ENCODE measurements at regions not wholly inside any gene's neighbourhood (a gene's known extent, or its start where the extent isn't known, plus 50 kb on each side); places are given as distances from the start of the nearest gene placed in this dataset.

DNA sequence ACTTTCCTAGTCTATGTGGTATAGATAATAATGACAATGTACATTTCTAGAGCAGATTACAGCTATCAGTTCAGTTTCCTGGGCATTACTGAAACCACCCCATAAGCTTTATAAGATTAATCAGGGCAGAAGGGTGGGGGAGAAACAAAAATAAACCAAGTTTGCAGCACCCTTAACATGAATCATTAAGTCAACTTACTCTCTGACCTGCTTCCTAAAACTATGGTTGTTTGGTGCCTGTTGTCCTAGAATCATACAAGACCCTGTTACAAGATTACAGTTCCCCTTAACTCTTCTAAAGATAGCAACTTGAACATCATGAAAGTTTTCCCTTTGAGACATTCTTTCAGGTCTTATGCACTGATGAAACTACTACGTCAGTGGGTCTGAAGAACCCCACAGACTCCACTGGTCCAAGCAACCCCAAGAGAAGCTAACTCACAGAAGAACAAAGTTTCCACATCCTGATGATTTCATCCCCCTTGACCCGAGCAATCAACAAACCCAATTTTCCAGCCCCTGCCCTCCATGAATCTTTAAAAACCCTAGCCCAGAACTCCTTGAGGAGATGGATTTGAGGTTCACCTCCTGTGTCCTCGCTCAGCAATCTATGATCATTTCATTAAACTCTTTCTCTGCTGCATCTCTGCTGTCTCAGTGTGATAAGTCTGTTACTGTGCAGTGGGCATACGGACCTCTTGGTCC is 336.5 kb downstream of the FOXO1 start:
- H3K27ac Mint-ChIP-seq, result no peak overlapping the region
- H3K4me3 Mint-ChIP-seq (ENCODE audit: low read depth), result no peak overlapping the region
- DNase-seq (ENCODE audit: low spot score, unreplicated experiment), result no peak
- H3K9me3 Mint-ChIP-seq (ENCODE audit: low read depth), result peaks cover 7% of the 10 kb centered on the region
- peaks cover 6% of the 10 kb centered on the region for H3K4me1 Mint-ChIP-seq (ENCODE audit: low read depth)
- H3K36me3 Mint-ChIP-seq (ENCODE audit: insufficient read depth), result peaks cover 1% of the 10 kb centered on the region
- no peaks in the 10 kb centered on the region for H3K27me3 Mint-ChIP-seq
- TF ChIP-seq, protein P1, sequence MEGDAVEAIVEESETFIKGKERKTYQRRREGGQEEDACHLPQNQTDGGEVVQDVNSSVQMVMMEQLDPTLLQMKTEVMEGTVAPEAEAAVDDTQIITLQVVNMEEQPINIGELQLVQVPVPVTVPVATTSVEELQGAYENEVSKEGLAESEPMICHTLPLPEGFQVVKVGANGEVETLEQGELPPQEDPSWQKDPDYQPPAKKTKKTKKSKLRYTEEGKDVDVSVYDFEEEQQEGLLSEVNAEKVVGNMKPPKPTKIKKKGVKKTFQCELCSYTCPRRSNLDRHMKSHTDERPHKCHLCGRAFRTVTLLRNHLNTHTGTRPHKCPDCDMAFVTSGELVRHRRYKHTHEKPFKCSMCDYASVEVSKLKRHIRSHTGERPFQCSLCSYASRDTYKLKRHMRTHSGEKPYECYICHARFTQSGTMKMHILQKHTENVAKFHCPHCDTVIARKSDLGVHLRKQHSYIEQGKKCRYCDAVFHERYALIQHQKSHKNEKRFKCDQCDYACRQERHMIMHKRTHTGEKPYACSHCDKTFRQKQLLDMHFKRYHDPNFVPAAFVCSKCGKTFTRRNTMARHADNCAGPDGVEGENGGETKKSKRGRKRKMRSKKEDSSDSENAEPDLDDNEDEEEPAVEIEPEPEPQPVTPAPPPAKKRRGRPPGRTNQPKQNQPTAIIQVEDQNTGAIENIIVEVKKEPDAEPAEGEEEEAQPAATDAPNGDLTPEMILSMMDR (IDR thresholded peaks at IDR 0.05; ENCODE audit: unreplicated experiment), result no peak

DNA sequence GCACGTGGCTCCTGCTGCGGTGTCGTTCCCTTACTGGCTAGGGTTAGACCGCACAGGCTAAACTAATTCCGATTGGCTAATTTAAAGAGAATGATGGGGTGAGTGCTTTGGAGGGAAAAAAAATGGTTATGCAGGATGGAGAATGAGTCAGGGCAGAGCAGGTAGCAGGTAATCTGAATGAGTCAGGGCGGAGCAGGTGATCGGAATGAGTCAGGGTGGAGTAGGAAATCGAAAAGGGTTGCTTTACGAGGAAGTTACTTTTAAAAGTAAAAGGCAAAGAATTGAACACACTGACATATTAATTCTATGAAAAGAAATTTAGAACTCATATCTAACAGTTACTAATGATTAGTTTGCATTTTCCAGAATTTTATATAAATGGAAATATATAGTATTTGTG is 335.5 kb downstream of the FOXO1 start:
- Mint-ChIP-seq H3K27ac (no peak overlapping the region), H3K4me1 (ENCODE audit: low read depth) (peaks cover 9% of the 10 kb centered on the region), H3K27me3 (no peaks in the 10 kb centered on the region), H3K4me3 (ENCODE audit: low read depth) (no peak overlapping the region), H3K36me3 (ENCODE audit: insufficient read depth) (peaks cover 1% of the 10 kb centered on the region), H3K9me3 (ENCODE audit: low read depth) (no peaks in the 10 kb centered on the region)
- no peak for DNase-seq (ENCODE audit: low spot score, unreplicated experiment)
- TF ChIP-seq, protein P1 (IDR thresholded peaks at IDR 0.05; ENCODE audit: unreplicated experiment), result no peak

DNA sequence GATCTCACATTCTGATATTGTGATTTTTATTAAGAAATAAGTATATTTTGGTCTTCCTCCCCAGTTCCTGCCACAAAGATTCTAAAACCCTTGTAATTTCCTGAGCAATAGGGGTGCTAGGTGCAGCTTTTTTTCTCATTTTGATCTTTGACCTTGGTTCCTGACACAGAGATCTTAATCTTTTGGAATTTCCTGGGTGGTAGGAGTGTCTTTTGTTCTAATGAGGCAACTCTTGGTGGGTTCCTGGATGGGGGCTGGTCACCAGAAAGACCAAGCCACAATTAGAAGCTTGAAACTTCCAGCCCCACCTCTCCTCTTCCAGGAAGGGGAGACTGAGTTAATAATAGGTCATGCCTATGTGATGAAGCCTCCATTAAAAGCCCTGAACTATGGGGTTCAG is 334.6 kb downstream of the FOXO1 start:
- H3K27ac Mint-ChIP-seq, result no peak overlapping the region
- H3K4me1 Mint-ChIP-seq (ENCODE audit: low read depth), result peaks cover 18% of the 10 kb centered on the region
- peaks cover 1% of the 10 kb centered on the region for H3K36me3 Mint-ChIP-seq (ENCODE audit: insufficient read depth)
- no peaks in the 10 kb centered on the region for H3K9me3 Mint-ChIP-seq (ENCODE audit: low read depth)
- H3K4me3 Mint-ChIP-seq (ENCODE audit: low read depth), result no peak overlapping the region
- H3K27me3 Mint-ChIP-seq, result no peaks in the 10 kb centered on the region
- TF ChIP-seq, protein P1 (IDR thresholded peaks at IDR 0.05; ENCODE audit: unreplicated experiment), result no peak
- DNase-seq (ENCODE audit: low spot score, unreplicated experiment), result no peak

DNA sequence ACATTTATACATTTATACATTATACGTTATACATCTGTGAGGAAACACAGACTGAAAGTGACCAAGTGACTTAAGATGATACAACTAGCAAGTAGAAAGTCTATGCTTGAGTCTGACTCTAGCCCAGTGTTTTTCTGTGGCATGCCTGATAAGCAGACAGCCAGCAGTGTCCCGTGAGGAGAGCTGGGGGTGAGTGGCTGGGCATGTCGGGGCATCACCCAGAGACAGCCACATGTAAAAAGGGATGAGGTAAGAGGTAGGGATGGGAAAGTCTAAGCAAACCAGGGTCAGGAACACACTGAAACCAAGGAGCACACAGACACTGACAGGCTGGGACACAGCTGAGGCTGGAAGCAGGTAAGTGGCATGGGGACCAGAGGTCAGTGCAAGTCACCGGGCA is 333.2 kb downstream of the FOXO1 start:
- H3K9me3 Mint-ChIP-seq (ENCODE audit: low read depth), result no peaks in the 10 kb centered on the region

DNA sequence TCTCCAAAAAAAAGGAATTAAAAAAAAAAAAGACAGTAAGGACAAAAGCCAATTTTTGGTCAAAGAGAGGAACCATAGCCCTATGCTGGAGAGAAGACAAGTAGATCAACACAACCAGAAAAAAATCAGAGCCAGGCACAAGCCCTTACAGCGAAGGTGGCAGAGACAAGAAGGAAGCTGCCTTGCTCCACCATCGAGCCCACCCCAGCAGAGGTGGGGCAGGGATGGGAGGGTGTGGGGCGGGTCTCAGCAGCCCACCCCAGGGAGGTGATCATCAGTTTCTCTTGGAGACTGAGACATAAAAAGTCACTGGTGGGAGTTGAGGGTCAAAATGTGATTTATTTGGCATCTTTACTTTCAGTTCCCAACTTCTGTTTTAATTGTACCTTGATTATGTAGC is 332.4 kb downstream of the FOXO1 start:
- DNase-seq (ENCODE audit: low spot score, unreplicated experiment), result no peak
- TF ChIP-seq, protein P1 (IDR thresholded peaks at IDR 0.05; ENCODE audit: unreplicated experiment), result no peak
- no peak overlapping the region for H3K4me3 Mint-ChIP-seq (ENCODE audit: low read depth)

More for the DNA sequence above, 333.2 kb downstream of the FOXO1 start:
- no peak for DNase-seq (ENCODE audit: low spot score, unreplicated experiment)
- Mint-ChIP-seq H3K4me1 (ENCODE audit: low read depth) (peaks cover 23% of the 10 kb centered on the region), H3K27me3 (no peaks in the 10 kb centered on the region), H3K36me3 (ENCODE audit: insufficient read depth) (no peaks in the 10 kb centered on the region), H3K4me3 (ENCODE audit: low read depth) (no peak overlapping the region), H3K27ac (peak overlapping the region; percentile 54)
- TF ChIP-seq, protein P1 (IDR thresholded peaks at IDR 0.05; ENCODE audit: unreplicated experiment), result no peak

More for the DNA sequence above, 332.4 kb downstream of the FOXO1 start:
- Mint-ChIP-seq H3K27me3 (no peaks in the 10 kb centered on the region), H3K36me3 (ENCODE audit: insufficient read depth) (no peaks in the 10 kb centered on the region), H3K4me1 (ENCODE audit: low read depth) (peaks cover 23% of the 10 kb centered on the region), H3K9me3 (ENCODE audit: low read depth) (no peaks in the 10 kb centered on the region), H3K27ac (no peak overlapping the region)
